H1 (cell line): ENCODE measurements at regions not wholly inside any gene's neighbourhood (a gene's known extent, or its start where the extent isn't known, plus 50 kb on each side); places are given as distances from the start of the nearest gene placed in this dataset.

Experiments
- CTCF ChIA-PET: fragments of 300-600 bp; sonication (Branson Sonifier 250); formaldehyde crosslinking; loops from one replicate; lab custom pipeline; 2021; ENCODE audit not compliant: partially characterized antibody; lab: Charles Lee
- POLR2A ChIA-PET: fragments of 300-600 bp; sonication (Branson Sonifier 250); formaldehyde crosslinking; loops from one replicate; lab custom pipeline; 2021; ENCODE audit warnings: inconsistent platforms; ENCODE audit not compliant: partially characterized antibody; lab: Charles Lee
- DNase-seq, 2 experiments: peaks; one replicate each; pipeline versions ENCODE4 v3.0.0 to v3.0.0-alpha.2; 2010 to 2022; ENCODE audit warnings: low spot score in 2 of 2, low read depth in 1 of 2, mixed read lengths in 1 of 2
- FAIRE-seq: peaks from 2 replicates; lab custom pipeline; 2011; peaks lifted over from hg19 to GRCh38; lab: Jason Lieb, UNC
- H2AFZ ChIP-seq: 2 replicates; pipeline ENCODE4 v1.8.1; 2012; ENCODE audit warnings: low read length, inconsistent platforms
- H2AK5ac ChIP-seq: 2 replicates; pipeline ENCODE4 v1.6.1; 2013; ENCODE audit warnings: low read depth, low read length
- H2BK120ac ChIP-seq: replicated peaks from 2 replicates; pipeline ENCODE3; 2013; ENCODE audit warnings: low read depth, low read length, inconsistent platforms
- H2BK12ac ChIP-seq: 2 replicates; pipeline ENCODE4 v1.6.1; 2013; ENCODE audit warnings: low read depth, low read length
- H2BK15ac ChIP-seq: 2 replicates; pipeline ENCODE4 v1.6.1; 2013; ENCODE audit warnings: low read length
- H2BK20ac ChIP-seq: 2 replicates; pipeline ENCODE4 v1.6.1; 2013; ENCODE audit warnings: low read length
- H2BK5ac ChIP-seq: 2 replicates; pipeline ENCODE4 v1.6.1; 2013; ENCODE audit warnings: low read depth, low read length
- H3K14ac ChIP-seq: 2 replicates; pipeline ENCODE4 v1.6.1; 2013; ENCODE audit warnings: inconsistent platforms; ENCODE audit not compliant: insufficient read length
- H3K18ac ChIP-seq: 2 replicates; pipeline ENCODE4 v1.6.1; 2013; ENCODE audit warnings: low read length; ENCODE audit errors: extremely low read depth
- H3K23ac ChIP-seq: 2 replicates; pipeline ENCODE4 v1.6.1; 2013; ENCODE audit warnings: inconsistent platforms; ENCODE audit not compliant: insufficient read length
- H3K23me2 ChIP-seq: 2 replicates; pipeline ENCODE4 v1.6.1; 2013; ENCODE audit warnings: low read depth, low read length
- H3K27ac ChIP-seq: 2 replicates; pipeline ENCODE4 v1.6.1; 2011; ENCODE audit warnings: low read depth, low read length, inconsistent platforms
- H3K27me3 ChIP-seq, 4 experiments: replicated peaks in 1 of 4; 1 replicate in 1 of 4; 2 replicates in 3 of 4; pipeline versions ENCODE4 v1.6.1 to v1.8.1; 2011 to 2013; ENCODE audit warnings: low read length in 3 of 4, mild to moderate bottlenecking in 3 of 4, inconsistent platforms in 2 of 4, mixed read lengths in 2 of 4, moderate library complexity in 1 of 4; ENCODE audit not compliant: control insufficient read depth in 3 of 4, insufficient read depth in 3 of 4; ENCODE audit errors: extremely low read depth in 1 of 4
- H3K36me3 ChIP-seq, 4 experiments: 2 replicates each; pipeline versions ENCODE4 v1.6.1 to v1.8.1; 2011 to 2013; ENCODE audit warnings: mild to moderate bottlenecking in 4 of 4, low read length in 3 of 4, moderate library complexity in 2 of 4, control low read depth in 1 of 4, inconsistent platforms in 1 of 4; ENCODE audit not compliant: insufficient read depth in 4 of 4, control insufficient read depth in 2 of 4
- H3K4ac ChIP-seq: replicated peaks from 2 replicates; pipeline ENCODE3; 2013; ENCODE audit warnings: low read length, low read depth, mixed read lengths, inconsistent platforms; ENCODE audit not compliant: insufficient read length
- H3K4me1 ChIP-seq, 4 experiments: replicated peaks in 1 of 4; 1 replicate in 1 of 4; 2 replicates in 3 of 4; pipeline versions ENCODE4 v1.6.1 to v1.8.1; 2011 to 2013; ENCODE audit warnings: low read length in 3 of 4, inconsistent platforms in 2 of 4, mixed read lengths in 1 of 4; ENCODE audit not compliant: insufficient read depth in 4 of 4, control insufficient read depth in 3 of 4
- H3K4me2 ChIP-seq, 2 experiments: 2 replicates each; pipeline versions ENCODE4 v1.6.1 to v1.8.1; 2011 to 2013; ENCODE audit warnings: low read depth in 2 of 2, low read length in 2 of 2, control low read depth in 1 of 2, inconsistent platforms in 1 of 2, mild to moderate bottlenecking in 1 of 2; ENCODE audit not compliant: insufficient read depth in 1 of 2
- H3K4me3 ChIP-seq, 4 experiments: fragments of 200-600, 300-600 bp in 1 of 4; sonication (generic), shearing (Covaris generic), sonication (Bioruptor Twin) in 1 of 4; 2 replicates each; pipeline versions ENCODE4 v1.5.1 to v1.8.1; 2011 to 2016; ENCODE audit warnings: low read length in 4 of 4, low read depth in 3 of 4, control low read depth in 2 of 4, inconsistent platforms in 2 of 4, mild to moderate bottlenecking in 2 of 4, mixed read lengths in 1 of 4, moderate library complexity in 1 of 4; ENCODE audit not compliant: insufficient read depth in 2 of 4; ENCODE audit errors: extremely low read depth in 1 of 4
- H3K56ac ChIP-seq: replicated peaks from 2 replicates; pipeline ENCODE3; 2013; ENCODE audit warnings: low read depth, mild to moderate bottlenecking, mixed read lengths, low read length, inconsistent platforms; ENCODE audit not compliant: insufficient read length
- H3K79me1 ChIP-seq: 2 replicates; pipeline ENCODE4 v1.6.1; 2013; ENCODE audit warnings: low read depth, low read length, control low read depth
- H3K79me2 ChIP-seq, 2 experiments: 2 replicates each; pipeline versions ENCODE4 v1.6.1 to v1.8.1; 2012 to 2013; ENCODE audit warnings: low read length in 2 of 2, mild to moderate bottlenecking in 2 of 2, inconsistent platforms in 1 of 2; ENCODE audit not compliant: insufficient read depth in 2 of 2, control insufficient read depth in 1 of 2
- H3K9ac ChIP-seq, 4 experiments: replicated peaks in 1 of 4; 1 replicate in 1 of 4; 2 replicates in 3 of 4; pipeline versions ENCODE4 v1.6.1 to v1.8.1; 2011 to 2013; ENCODE audit warnings: low read depth in 3 of 4, low read length in 3 of 4, control low read depth in 2 of 4, mild to moderate bottlenecking in 2 of 4, moderate library complexity in 2 of 4, inconsistent platforms in 1 of 4; ENCODE audit errors: extremely low read depth in 1 of 4
- H3K9me3 ChIP-seq, 2 experiments: 2 replicates each; pipeline versions ENCODE4 v1.6.1 to v1.8.1; 2012 to 2013; ENCODE audit warnings: mild to moderate bottlenecking in 2 of 2, moderate library complexity in 2 of 2, control low read depth in 1 of 2, inconsistent platforms in 1 of 2, low read depth in 1 of 2, low read length in 1 of 2, mixed read lengths in 1 of 2; ENCODE audit not compliant: insufficient read depth in 2 of 2
- H4K20me1 ChIP-seq, 2 experiments: replicated peaks in 1 of 2; 2 replicates each; pipeline versions ENCODE3 to v1.8.1; 2011 to 2013; ENCODE audit warnings: inconsistent platforms in 2 of 2, low read length in 2 of 2, mild to moderate bottlenecking in 1 of 2; ENCODE audit not compliant: insufficient read depth in 2 of 2, control insufficient read depth in 1 of 2
- H4K5ac ChIP-seq: 2 replicates; pipeline ENCODE4 v1.6.1; 2013; ENCODE audit warnings: low read length, low read depth, mixed read lengths, inconsistent platforms; ENCODE audit not compliant: insufficient read length
- H4K8ac ChIP-seq: 2 replicates; pipeline ENCODE4 v1.8.0; 2013; ENCODE audit warnings: mild to moderate bottlenecking, moderate library complexity, low read length, inconsistent platforms; ENCODE audit not compliant: insufficient read depth; ENCODE audit errors: extremely low read depth
- H4K91ac ChIP-seq: replicated peaks from 2 replicates; pipeline ENCODE3; 2013; ENCODE audit warnings: low read length, mixed read lengths, inconsistent platforms; ENCODE audit not compliant: insufficient read length
- CBX8 ChIP-seq: fragments of 300-800, 300-1000 bp; sonication (generic); IDR thresholded peaks from 2 replicates; pipeline ENCODE4 v1.7.1; 2016; ENCODE audit warnings: low read depth, low read length, borderline replicate concordance
- CHD1 ChIP-seq: IDR thresholded peaks from 2 replicates; pipeline ENCODE4 v1.6.1; 2012; ENCODE audit warnings: low read depth, low read length, improper control_type of control experiment
- CREB1 ChIP-seq: IDR thresholded peaks from 2 replicates; pipeline ENCODE4 v1.6.1; 2012; ENCODE audit warnings: inconsistent platforms
- CTCF ChIP-seq, 3 experiments: IDR thresholded peaks; 1 replicate in 2 of 3; 2 replicates in 1 of 3; pipeline versions ENCODE4 v1.5.1 to v1.6.1; 2011; ENCODE audit warnings: low read length in 3 of 3, mild to moderate bottlenecking in 3 of 3, inconsistent platforms in 2 of 3, low read depth in 1 of 3, moderate library complexity in 1 of 3; ENCODE audit not compliant: insufficient read depth in 1 of 3; ENCODE audit errors: control extremely low read depth in 1 of 3
- EGR1 ChIP-seq: IDR thresholded peaks from 2 replicates; pipeline ENCODE4 v1.6.1; 2011; ENCODE audit warnings: low read depth, low read length, borderline replicate concordance
- EP300 ChIP-seq, 2 experiments: IDR thresholded peaks; 1 replicate in 1 of 2; 2 replicates in 1 of 2; pipeline ENCODE4 v1.6.1; 2011 to 2012; ENCODE audit warnings: low read depth in 2 of 2, low read length in 2 of 2, mild to moderate bottlenecking in 2 of 2, borderline replicate concordance in 1 of 2, inconsistent platforms in 1 of 2, moderate library complexity in 1 of 2
- JUN ChIP-seq: IDR thresholded peaks from 2 replicates; pipeline ENCODE4 v1.6.1; 2011; ENCODE audit warnings: low read depth, mild to moderate bottlenecking, improper control_type of control experiment, low read length
- MAX ChIP-seq: IDR thresholded peaks from 2 replicates; pipeline ENCODE4 v1.6.1; 2012; ENCODE audit warnings: inconsistent platforms
- NRF1 ChIP-seq: IDR thresholded peaks from 2 replicates; pipeline ENCODE4 v1.6.1; 2011; ENCODE audit warnings: mild to moderate bottlenecking, low read depth, low read length, improper control_type of control experiment
- PHF8 ChIP-seq: fragments of 200-600 bp; sonication (generic); conservative IDR thresholded peaks from 2 replicates; pipeline ENCODE4 v1.7.1; 2012; ENCODE audit warnings: low read depth, mild to moderate bottlenecking, inconsistent platforms, low read length, moderate library complexity
- SIRT6 ChIP-seq: IDR thresholded peaks from one replicate; pipeline ENCODE4 v1.7.1; 2012; ENCODE audit warnings: low read length, inconsistent platforms
- SUZ12 ChIP-seq: fragments of 200-600 bp; sonication (generic); IDR thresholded peaks from 2 replicates; pipeline ENCODE4 v1.6.1; 2012; ENCODE audit warnings: mild to moderate bottlenecking, inconsistent platforms, low read length, moderate library complexity, mixed read lengths
- TAF1 ChIP-seq: IDR thresholded peaks from 2 replicates; pipeline ENCODE4 v1.6.1; 2011; ENCODE audit warnings: mild to moderate bottlenecking, low read depth, low read length
- WGBS, 2 experiments: shearing (Covaris generic) in 1 of 2; methylation state at CpG; one replicate each; pipeline versions ENCODE4 v1.1.6 to v1.1.7; 2013 to 2015; ENCODE audit warnings: low lambda C conversion rate in 2 of 2, mixed read lengths in 2 of 2, inconsistent platforms in 1 of 2, low coverage in 1 of 2, missing lambda C conversion rate in 1 of 2; ENCODE audit not compliant: insufficient replicate concordance in 2 of 2, insufficient coverage in 1 of 2, insufficient read length in 1 of 2; ENCODE audit errors: extremely low coverage in 1 of 2, missing lambda C conversion rate in 1 of 2; 5-methylcytosine and 5-hydroxymethylcytosine counted together

GRCh38 chr21:18461743-18462142 lies 58.2 kb upstream of the TMPRSS15 start:
- Histone ChIP-seq H3K14ac (no peak overlapping the region), H4K20me1 (no peaks in the 10 kb centered on the region), H2BK20ac (no peak overlapping the region), H2BK15ac (no peak overlapping the region), H3K9ac (no peak overlapping the region), H3K56ac (no peak overlapping the region), H2BK12ac (no peak overlapping the region), H3K4me3 (no peak overlapping the region), H3K4me1 (peaks cover 0 to 5% (median 4%) of the 10 kb centered on the region in 4 experiments; a peak in 5 of 7 replicates), H2BK5ac (no peak overlapping the region), H3K27ac (no peak overlapping the region), H2AFZ (no peak overlapping the region), H4K8ac (no peak overlapping the region), H2BK120ac (no peak overlapping the region), H3K18ac (no peak overlapping the region), H2AK5ac (no peak overlapping the region), H4K91ac (no peak overlapping the region), H3K4ac (no peak overlapping the region), H3K79me1 (no peaks in the 10 kb centered on the region), H3K79me2 (no peaks in the 10 kb centered on the region), H3K4me2 (no peak overlapping the region), H3K9me3 (no peaks in the 10 kb centered on the region), H3K27me3 (no peaks in the 10 kb centered on the region), H3K36me3 (no peaks in the 10 kb centered on the region), H4K5ac (no peak overlapping the region), H3K23ac (no peak overlapping the region), H3K23me2 (no peaks in the 10 kb centered on the region)
- FAIRE-seq, result no peak
- ChIA-PET CTCF (no interaction called here), POLR2A (no interaction called here)
- TF ChIP-seq SIRT6, result no peak
- no peak for TF ChIP-seq MAX
- no peak for TF ChIP-seq SUZ12
- no peak for TF ChIP-seq CREB1
- TF ChIP-seq NRF1, result no peak
- TF ChIP-seq TAF1, result no peak
- no peak for TF ChIP-seq EP300 (IDR thresholded peaks at IDR 0.05; ENCODE audit: borderline replicate concordance in 1 of 2, low read depth in 2 of 2, low read length in 2 of 2)
- TF ChIP-seq CTCF (IDR thresholded peaks at IDR 0.05; ENCODE audit: control extremely low read depth in 1 of 3, insufficient read depth in 1 of 3, low read depth in 1 of 3, low read length in 3 of 3), result no peak
- no peak for TF ChIP-seq PHF8
- no peak for TF ChIP-seq CBX8
- no peak for TF ChIP-seq EGR1
- TF ChIP-seq CHD1, result no peak
- no peak for TF ChIP-seq JUN
- DNase-seq, result no peak
- 87% methylated on average over 3 of the region's 3 CpGs; no CpG with 5 or more reads in 1 of the 2 experiments for WGBS, 2 experiments
